Coronary artery (tissue), 2 donors: ENCODE measurements at regions not wholly inside any gene's neighbourhood (a gene's known extent, or its start where the extent isn't known, plus 50 kb on each side); places are given as distances from the start of the nearest gene placed in this dataset.

Source experiments
- DNase-seq: peaks from one replicate; pipeline ENCODE4 v3.0.0-alpha.2; 2017; ENCODE audit warnings: low spot score
- H3K27ac ChIP-seq, 2 donors: fragments of 200-600 bp; sonication (generic); one replicate each; pipeline ENCODE4 v1.5.1; 2016 to 2019
- H3K4me3 ChIP-seq: fragments of 200-600 bp; sonication (generic); 2 replicates; pipeline ENCODE4 v1.5.1; 2016; ENCODE audit warnings: mild to moderate bottlenecking, moderate library complexity
- CTCF ChIP-seq: fragments of 200-600 bp; sonication (generic); IDR thresholded peaks from one replicate; pipeline ENCODE4 v1.5.1; 2019; ENCODE audit warnings: antibody characterized with exemption

- TF ChIP-seq CTCF: no peak
- H3K4me3 ChIP-seq: no peak overlapping the region
- H3K27ac ChIP-seq: no peak overlapping the region
- DNase-seq: no peak
Observed at GRCh38 chr13:21228738-21229137, 52.3 kb downstream of the MRPL57 start.

GRCh38 chr13:21229241-21230024, 53.0 kb downstream of the MRPL57 start:
- TF ChIP-seq CTCF: no peak
- Histone ChIP-seq H3K4me3 (no peak overlapping the region), H3K27ac (no peak overlapping the region)
- no peak for DNase-seq

DNA sequence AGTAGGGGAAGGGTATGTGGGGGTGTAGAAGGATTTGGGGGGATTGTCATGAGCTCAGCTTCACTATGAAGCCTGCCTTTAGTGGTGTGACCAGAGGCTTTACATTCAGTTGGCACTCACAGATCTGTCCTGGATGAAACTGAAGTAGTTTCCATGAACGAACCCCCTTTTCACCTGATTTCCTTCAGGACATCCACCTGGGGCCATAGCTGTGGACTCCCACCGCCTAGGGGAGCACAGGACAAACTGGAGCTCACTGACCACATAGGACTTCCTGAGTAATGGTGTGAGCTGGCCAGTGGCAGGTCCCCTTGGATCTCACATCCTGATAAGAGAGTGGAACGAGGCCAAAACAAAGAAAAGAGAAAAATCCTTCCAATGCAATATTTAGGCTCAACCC, 54.1 kb downstream of the MRPL57 start:
- Histone ChIP-seq H3K27ac (no peak overlapping the region), H3K4me3 (no peak overlapping the region)
- TF ChIP-seq CTCF: no peak
- no peak for DNase-seq

DNA sequence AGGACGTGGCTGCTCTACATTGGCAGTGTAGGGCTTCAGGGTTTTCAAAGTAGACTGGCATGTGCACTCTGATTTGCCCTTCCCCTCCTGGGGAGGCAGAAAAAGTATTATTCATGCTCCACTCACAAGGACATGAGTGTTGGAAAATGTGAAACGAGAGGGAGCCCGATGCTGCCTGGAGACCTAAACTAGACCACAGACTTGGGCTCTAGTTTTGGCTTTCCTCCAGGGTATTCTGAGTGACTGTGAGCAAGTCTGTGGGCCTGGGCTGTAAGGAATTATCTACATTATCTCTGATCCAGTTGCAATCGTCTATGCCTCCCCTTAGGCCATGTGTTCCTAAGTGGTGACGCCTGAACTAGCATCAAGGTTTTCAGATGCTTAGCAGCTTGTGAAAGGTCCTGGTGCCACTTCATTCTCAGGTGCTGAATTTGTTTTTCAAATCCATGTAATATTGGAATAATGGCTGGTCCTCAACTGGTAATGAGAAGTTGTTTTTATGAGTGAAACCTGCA, 55.0 kb downstream of the MRPL57 start:
- no peak overlapping the region for H3K27ac ChIP-seq
- TF ChIP-seq CTCF: no peak
- no peak overlapping the region for H3K4me3 ChIP-seq
- DNase-seq: no peak

DNA sequence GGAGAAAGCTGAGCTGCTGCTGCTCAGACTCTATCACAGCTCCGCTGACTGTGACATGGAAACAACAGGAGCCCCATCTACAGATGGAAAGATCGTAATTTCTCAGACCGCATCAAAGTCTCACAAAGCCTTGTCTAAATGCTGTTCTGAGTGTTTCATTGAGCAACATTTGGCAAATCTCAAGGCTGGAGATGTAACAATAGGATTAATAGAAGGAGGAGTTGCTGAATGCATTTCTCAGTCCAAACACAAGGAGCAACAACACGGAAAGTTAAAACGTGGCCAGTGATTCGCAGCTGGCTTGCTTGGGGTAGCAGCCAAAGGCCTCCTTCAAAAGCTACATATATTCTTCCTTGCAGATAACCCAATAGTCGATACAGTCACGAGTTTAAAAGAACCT, 55.7 kb downstream of the MRPL57 start:
- TF ChIP-seq CTCF: no peak
- Histone ChIP-seq H3K27ac (no peak overlapping the region), H3K4me3 (no peak overlapping the region)
- DNase-seq: no peak

DNA sequence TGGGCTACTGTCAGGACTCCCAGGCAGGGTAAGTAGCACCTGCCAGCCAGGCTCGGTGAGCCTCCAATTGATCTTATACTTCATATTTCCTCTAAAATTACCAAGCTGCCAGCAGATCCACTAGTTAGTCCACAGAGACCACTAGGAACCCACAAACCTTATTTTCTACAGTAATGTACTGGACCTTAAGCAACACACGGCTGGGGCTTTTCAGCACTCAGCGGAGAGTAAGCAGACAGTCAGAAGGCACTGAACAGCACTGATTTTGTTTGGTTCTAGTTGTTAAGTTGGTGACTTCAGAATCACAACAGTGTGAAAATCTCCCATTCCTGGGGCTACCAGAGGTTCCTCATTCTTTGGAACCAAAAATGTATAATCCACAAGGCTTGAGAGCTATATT, 56.1 kb downstream of the MRPL57 start:
- Histone ChIP-seq H3K4me3 (no peak overlapping the region), H3K27ac (no peak overlapping the region)
- no peak for TF ChIP-seq CTCF
- DNase-seq: no peak

- Histone ChIP-seq H3K4me3 (no peak overlapping the region), H3K27ac (no peak overlapping the region)
- TF ChIP-seq CTCF: no peak
- DNase-seq: no peak
Observed at GRCh38 chr13:21233086-21233485, 56.6 kb downstream of the MRPL57 start.
